WTC11 (cell line): ENCODE measurements at regions not wholly inside any gene's neighbourhood (a gene's known extent, or its start where the extent isn't known, plus 50 kb on each side); places are given as distances from the start of the nearest gene placed in this dataset.

Experiments
- ATAC-seq: fragments of 200-7000 bp; cut with Tn5 transposase; 2 replicates; pipeline ENCODE4 v1.10.0; 2021; ENCODE audit warnings: mild to moderate bottlenecking, moderate library complexity
- CTCF ChIA-PET: fragments of 300-600 bp; sonication (Branson Sonifier 250); formaldehyde crosslinking; loops from one replicate; lab custom pipeline; 2021; ENCODE audit warnings: antibody characterized with exemption; lab: Charles Lee
- POLR2A ChIA-PET: fragments of 350-600 bp; sonication (Branson Sonifier 250); formaldehyde crosslinking; loops from one replicate; lab custom pipeline; 2021; ENCODE audit warnings: antibody characterized with exemption; lab: Charles Lee
- DNase-seq: peaks from one replicate; pipeline ENCODE4 v3.0.0; 2021; ENCODE audit warnings: low spot score
- H3K27ac Mint-ChIP-seq: 2 replicates; pipeline ENCODE4 v1.8.0; 2021; ENCODE audit warnings: mixed read lengths
- H3K27me3 Mint-ChIP-seq: 2 replicates; pipeline ENCODE4 v1.8.0; 2021; ENCODE audit warnings: low read depth, mild to moderate bottlenecking, moderate library complexity, mixed read lengths
- H3K36me3 Mint-ChIP-seq: 2 replicates; pipeline ENCODE4 v1.8.0; 2021; ENCODE audit warnings: mixed read lengths
- H3K4me1 Mint-ChIP-seq: 2 replicates; pipeline ENCODE4 v1.8.0; 2022; ENCODE audit warnings: mixed read lengths
- H3K4me3 Mint-ChIP-seq: 2 replicates; pipeline ENCODE4 v1.8.0; 2021; ENCODE audit warnings: mild to moderate bottlenecking, moderate library complexity, mixed read lengths
- H3K9me3 Mint-ChIP-seq: 2 replicates; pipeline ENCODE4 v1.8.0; 2021; ENCODE audit warnings: mixed read lengths
- CREB1 ChIP-seq: sonication (generic); formaldehyde crosslinking; IDR thresholded peaks from 2 replicates; pipeline ENCODE4 v1.8.0; 2023; ENCODE audit warnings: mild to moderate bottlenecking, missing genetic modification reagents
- CTCF ChIP-seq: fragments of 200-600 bp; IDR thresholded peaks from 2 replicates; pipeline ENCODE4 v1.8.0; 2022; ENCODE audit warnings: antibody characterized with exemption
- E2F1 ChIP-seq: sonication (generic); formaldehyde crosslinking; IDR thresholded peaks from 2 replicates; pipeline ENCODE4 v1.8.0; 2022; ENCODE audit warnings: mild to moderate bottlenecking, missing genetic modification reagents
- E2F5 ChIP-seq: sonication (generic); formaldehyde crosslinking; IDR thresholded peaks from 2 replicates; pipeline ENCODE4 v1.8.1; 2022; ENCODE audit warnings: mild to moderate bottlenecking, moderate library complexity, missing genetic modification reagents
- ELF4 ChIP-seq: sonication (generic); formaldehyde crosslinking; IDR thresholded peaks from 2 replicates; pipeline ENCODE4 v1.8.1; 2022; ENCODE audit warnings: low read depth, mild to moderate bottlenecking, moderate library complexity, missing genetic modification reagents
- EMX1 ChIP-seq: fragments of 250-450 bp; sonication (Bioruptor Pico); IDR thresholded peaks from 2 replicates; pipeline ENCODE4 v1.8.0; 2021; ENCODE audit warnings: mild to moderate bottlenecking
- ETV6 ChIP-seq: sonication (generic); formaldehyde crosslinking; IDR thresholded peaks from 2 replicates; pipeline ENCODE4 v1.8.1; 2022; ENCODE audit warnings: mild to moderate bottlenecking, missing genetic modification reagents
- GTF2I ChIP-seq: fragments of 250-450 bp; sonication (Bioruptor Pico); conservative IDR thresholded peaks from 2 replicates; pipeline ENCODE4 v1.4.0; 2021; ENCODE audit warnings: mild to moderate bottlenecking
- HMGA2 ChIP-seq: fragments of 250-450 bp; sonication (Bioruptor Pico); IDR thresholded peaks from 2 replicates; pipeline ENCODE4 v1.4.0; 2021; ENCODE audit warnings: mild to moderate bottlenecking, moderate library complexity
- MAX ChIP-seq: sonication (generic); formaldehyde crosslinking; IDR thresholded peaks from 2 replicates; pipeline ENCODE4 v1.8.0; 2022; ENCODE audit warnings: mild to moderate bottlenecking, missing genetic modification reagents
- MLX ChIP-seq: sonication (generic); formaldehyde crosslinking; IDR thresholded peaks from 2 replicates; pipeline ENCODE4 v1.8.1; 2023; ENCODE audit warnings: mild to moderate bottlenecking, missing genetic modification reagents, moderate library complexity
- NFYB ChIP-seq: sonication (generic); formaldehyde crosslinking; conservative IDR thresholded peaks from 2 replicates; pipeline ENCODE4 v1.8.0; 2022; ENCODE audit warnings: low read depth, missing genetic modification reagents
- PRDM15 ChIP-seq: sonication (generic); formaldehyde crosslinking; IDR thresholded peaks from 2 replicates; pipeline ENCODE4 v1.8.0; 2022; ENCODE audit warnings: missing genetic modification reagents
- PRRX2 ChIP-seq: fragments of 250-450 bp; sonication (Bioruptor Pico); IDR thresholded peaks from 2 replicates; pipeline ENCODE4 v1.8.0; 2021; ENCODE audit warnings: mild to moderate bottlenecking
- RORB ChIP-seq: fragments of 250-450 bp; sonication (Bioruptor Pico); IDR thresholded peaks from 2 replicates; pipeline ENCODE4 v1.9.0; 2021; ENCODE audit warnings: mild to moderate bottlenecking
- SMAD4 ChIP-seq: sonication (generic); formaldehyde crosslinking; IDR thresholded peaks from 2 replicates; pipeline ENCODE4 v1.8.0; 2022; ENCODE audit warnings: mild to moderate bottlenecking, missing genetic modification reagents
- SOX15 ChIP-seq: fragments of 250-450 bp; sonication (Bioruptor Pico); IDR thresholded peaks from 2 replicates; pipeline ENCODE4 v1.9.0; 2021; ENCODE audit warnings: mild to moderate bottlenecking
- ZNF219 ChIP-seq: sonication (generic); formaldehyde crosslinking; IDR thresholded peaks from 2 replicates; pipeline ENCODE4 v1.8.0; 2023; ENCODE audit warnings: missing genetic modification reagents, mild to moderate bottlenecking, borderline replicate concordance
- ZNF425 ChIP-seq: fragments of 250-450 bp; sonication (Bioruptor Pico); conservative IDR thresholded peaks from 2 replicates; pipeline ENCODE4 v1.9.0; 2021; ENCODE audit warnings: mild to moderate bottlenecking
- ZNF512 ChIP-seq: sonication (generic); formaldehyde crosslinking; IDR thresholded peaks from 2 replicates; pipeline ENCODE4 v1.8.1; 2022; ENCODE audit warnings: missing genetic modification reagents, borderline replicate concordance

- H3K9me3 Mint-ChIP-seq: no peaks in the 10 kb centered on the region
- CTCF ChIA-PET: no interaction called here
- no peaks in the 10 kb centered on the region for H3K36me3 Mint-ChIP-seq
- H3K4me3 Mint-ChIP-seq: no peak overlapping the region
- H3K27ac Mint-ChIP-seq: no peak overlapping the region
- DNase-seq: no peak
- TF ChIP-seq SOX15 (CRISPR knock-in tag) (no peak), PRRX2 (CRISPR knock-in tag) (no peak), ZNF219 (CRISPR knock-in tag) (no peak)
- TF ChIP-seq, all 79 proteins: peak for 0
- Mint-ChIP-seq H3K4me1 (peaks cover 9% of the 10 kb centered on the region; the same call in 1 of the 2 replicates), H3K27me3 (no peaks in the 10 kb centered on the region)
- POLR2A ChIA-PET: no interaction called here
- no peak for ATAC-seq
Measured at GRCh38 chr1:218804014-218804785, 369.5 kb upstream of the LYPLAL1 start.

- no peaks in the 10 kb centered on the region for H3K4me1 Mint-ChIP-seq
- H3K36me3 Mint-ChIP-seq: no peaks in the 10 kb centered on the region
- ATAC-seq: no peak
- ChIA-PET POLR2A (no interaction called here), CTCF (no interaction called here)
- no peaks in the 10 kb centered on the region for H3K27me3 Mint-ChIP-seq
- H3K27ac Mint-ChIP-seq: no peak overlapping the region
- no peak for DNase-seq
- H3K4me3 Mint-ChIP-seq: no peak overlapping the region
- TF ChIP-seq ZNF425 (no peak), EMX1 (CRISPR knock-in tag) (no peak), ZNF512 (CRISPR knock-in tag) (no peak), MLX (CRISPR knock-in tag) (no peak), SOX15 (CRISPR knock-in tag) (no peak), GTF2I (CRISPR knock-in tag) (no peak), CTCF (no peak), E2F5 (CRISPR knock-in tag) (no peak), CREB1 (CRISPR knock-in tag) (no peak), ELF4 (CRISPR knock-in tag) (no peak), HMGA2 (no peak), SMAD4 (CRISPR knock-in tag) (no peak), NFYB (no peak), ETV6 (CRISPR knock-in tag) (no peak), MAX (no peak), PRDM15 (no peak), E2F1 (no peak), ZNF219 (CRISPR knock-in tag) (no peak), RORB (no peak)
- H3K9me3 Mint-ChIP-seq: no peaks in the 10 kb centered on the region
Measured at GRCh38 chr1:218809061-218809460, 364.6 kb upstream of the LYPLAL1 start.
